ENCODE measurements at regions not wholly inside any gene's neighbourhood (a gene's known extent, or its start where the extent isn't known, plus 50 kb on each side); places are given as distances from the start of the nearest gene placed in this dataset.
"Not testable (repeated sequence)": the region's sequence is repeated elsewhere in the genome, so short reads cannot be mapped to it uniquely, and the experiment has no call there.

DNA sequence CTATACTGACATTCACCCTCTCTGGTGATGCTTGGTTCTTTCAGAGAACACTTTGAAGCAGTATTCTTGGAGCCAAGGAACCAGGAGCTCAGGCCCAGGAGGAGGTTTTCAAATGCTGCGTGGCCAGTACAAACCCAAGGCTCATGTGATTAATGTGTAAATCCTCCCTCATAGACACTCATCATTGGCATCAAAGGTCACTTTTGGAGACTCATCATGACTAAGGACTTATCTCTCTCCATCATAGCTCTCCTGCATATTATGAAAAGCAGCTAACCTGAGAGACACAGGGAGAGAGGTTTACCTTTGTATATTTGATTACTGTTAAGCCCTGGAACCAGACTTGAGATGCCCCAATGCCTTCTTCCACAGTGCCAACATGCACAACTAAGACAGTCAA lies 115.3 kb upstream of the SRD5A2 start:
- no peak for TF ChIP-seq CTCF (conservative IDR thresholded peaks at IDR 0.05)
- Mint-ChIP-seq H3K4me3 (no peak overlapping the region), H3K9me3 (peaks cover 28% of the 10 kb centered on the region)

DNA sequence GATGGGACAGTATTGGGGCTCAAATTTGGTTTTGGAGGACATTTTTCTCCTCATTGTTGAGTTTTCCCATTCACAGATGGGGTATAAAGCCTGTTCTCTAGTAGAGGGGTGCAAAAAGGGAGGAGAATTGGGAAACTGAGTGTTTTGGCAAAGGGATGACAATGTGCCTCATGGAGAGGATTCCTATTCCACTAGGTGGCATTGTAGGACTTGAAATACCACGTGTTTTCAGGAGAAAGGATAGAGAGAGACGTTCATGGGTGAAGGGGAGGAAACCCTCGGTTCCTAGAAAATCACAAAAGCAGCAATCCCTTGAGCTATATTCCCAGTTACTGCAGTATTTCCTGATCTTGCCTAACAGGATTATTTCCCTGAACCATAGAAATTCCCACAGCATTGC lies 113.7 kb upstream of the SRD5A2 start:
- no peak overlapping the region for H3K27ac Mint-ChIP-seq (ENCODE audit: unreplicated experiment)
- H3K36me3 Mint-ChIP-seq (ENCODE audit: low read depth): peaks cover 21% of the 10 kb centered on the region
- H3K4me1 Mint-ChIP-seq: no peaks in the 10 kb centered on the region
- peaks cover 26% of the 10 kb centered on the region for H3K9me3 Mint-ChIP-seq
- H3K4me3 Mint-ChIP-seq: no peak overlapping the region
- DNase-seq (ENCODE audit: low read depth, low spot score): no peak
- H3K27me3 Mint-ChIP-seq (ENCODE audit: low read depth): peaks cover under 1% of the 10 kb centered on the region
- peak; percentile 20 for TF ChIP-seq CTCF (conservative IDR thresholded peaks at IDR 0.05)

More for the DNA sequence above, 115.3 kb upstream of the SRD5A2 start:
- no peak for DNase-seq (ENCODE audit: low read depth, low spot score)
- H3K27ac Mint-ChIP-seq (ENCODE audit: unreplicated experiment): no peak overlapping the region
- no peaks in the 10 kb centered on the region for H3K4me1 Mint-ChIP-seq
- peaks cover 2% of the 10 kb centered on the region for H3K27me3 Mint-ChIP-seq (ENCODE audit: low read depth)
- peaks cover 21% of the 10 kb centered on the region for H3K36me3 Mint-ChIP-seq (ENCODE audit: low read depth)

GRCh38 chr2:31693882-31694281 lies 113.1 kb upstream of the SRD5A2 start:
- Mint-ChIP-seq H3K36me3 (ENCODE audit: low read depth) (peaks cover 24% of the 10 kb centered on the region), H3K9me3 (peaks cover 28% of the 10 kb centered on the region)
- no peak for DNase-seq (ENCODE audit: low read depth, low spot score)

DNA sequence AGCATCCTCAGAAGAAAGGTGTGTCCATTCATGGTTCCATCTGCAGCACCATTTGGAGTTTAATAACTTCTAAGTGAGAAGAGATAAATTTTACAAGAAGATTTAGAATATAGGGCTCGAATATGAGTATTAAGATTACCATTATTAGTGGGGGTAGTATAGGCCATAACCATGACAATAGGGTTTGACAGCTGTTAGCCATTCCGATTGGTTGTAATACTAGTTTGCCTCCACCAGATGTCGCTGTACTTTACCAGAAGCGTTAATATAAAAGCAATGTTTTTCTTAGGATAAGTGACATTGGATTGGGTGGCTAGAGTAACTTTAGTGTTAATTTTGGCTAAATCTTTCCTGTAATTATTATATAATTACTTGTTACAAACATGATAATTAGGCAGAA lies 107.5 kb upstream of the SRD5A2 start:
- Mint-ChIP-seq H3K36me3 (ENCODE audit: low read depth) (peaks cover 17% of the 10 kb centered on the region), H3K27ac (ENCODE audit: unreplicated experiment) (no peak overlapping the region), H3K4me3 (no peak overlapping the region), H3K4me1 (no peaks in the 10 kb centered on the region), H3K9me3 (peaks cover 22% of the 10 kb centered on the region), H3K27me3 (ENCODE audit: low read depth) (peaks cover 2% of the 10 kb centered on the region)
- TF ChIP-seq CTCF (conservative IDR thresholded peaks at IDR 0.05): peak; percentile 65
- DNase-seq (ENCODE audit: low read depth, low spot score): no peak

More at GRCh38 chr2:31693882-31694281, 113.1 kb upstream of the SRD5A2 start:
- Mint-ChIP-seq H3K4me1 (no peaks in the 10 kb centered on the region), H3K27ac (ENCODE audit: unreplicated experiment) (no peak overlapping the region), H3K27me3 (ENCODE audit: low read depth) (no peaks in the 10 kb centered on the region), H3K4me3 (no peak overlapping the region)
- TF ChIP-seq CTCF (conservative IDR thresholded peaks at IDR 0.05): no peak

DNA sequence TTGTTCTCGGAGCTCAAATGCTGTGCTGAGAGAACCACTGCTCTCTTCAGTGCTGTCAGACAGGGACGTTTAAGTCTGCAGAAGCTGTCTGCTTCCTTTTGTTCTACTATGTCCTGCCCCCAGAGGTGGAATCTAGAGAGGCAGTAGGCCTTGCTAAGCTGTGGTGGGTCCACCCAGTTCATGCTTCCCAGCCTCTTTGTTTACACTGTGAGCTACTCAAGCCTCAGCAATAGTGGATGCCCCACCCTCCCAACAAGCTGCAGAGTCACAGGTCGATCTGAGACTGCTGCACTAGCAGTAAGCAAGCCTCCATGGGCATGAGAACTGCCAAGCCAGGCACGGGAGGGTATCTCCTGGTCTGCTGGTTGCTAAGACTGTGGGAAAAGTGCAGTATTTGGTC lies 102.8 kb upstream of the SRD5A2 start:
- not testable (repeated sequence) for H3K4me1 Mint-ChIP-seq; H3K4me3 Mint-ChIP-seq; H3K27ac Mint-ChIP-seq (ENCODE audit: unreplicated experiment); DNase-seq (ENCODE audit: low read depth, low spot score)
- H3K27me3 Mint-ChIP-seq (ENCODE audit: low read depth): peaks cover 17% of the 10 kb centered on the region
- peaks cover 26% of the 10 kb centered on the region for H3K9me3 Mint-ChIP-seq
- peaks cover 13% of the 10 kb centered on the region for H3K36me3 Mint-ChIP-seq (ENCODE audit: low read depth)

DNA sequence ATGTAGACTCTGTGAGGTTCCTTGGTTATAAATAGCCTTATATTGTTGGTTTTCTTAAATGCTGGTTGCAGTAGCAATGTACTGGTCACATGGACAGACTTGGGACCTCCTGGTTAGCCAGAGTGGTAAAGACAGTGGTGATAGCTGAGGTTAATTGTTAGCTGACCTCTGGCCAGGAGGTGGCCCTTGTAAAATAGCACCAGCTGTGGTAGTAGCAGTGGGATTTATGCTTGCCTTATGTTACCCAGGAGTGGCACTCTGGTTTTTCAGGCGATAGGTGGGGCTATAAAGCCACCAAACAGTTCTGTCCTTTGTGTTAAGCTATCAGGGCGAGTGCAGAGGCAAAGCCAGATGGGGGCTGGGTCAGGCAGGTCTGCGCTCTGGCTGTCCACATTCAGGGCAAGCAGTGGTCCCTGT lies 94.8 kb upstream of the SRD5A2 start:
- peak; percentile 10 for DNase-seq (ENCODE audit: low read depth, low spot score)
- peaks cover 6% of the 10 kb centered on the region for H3K36me3 Mint-ChIP-seq (ENCODE audit: low read depth)
- H3K27me3 Mint-ChIP-seq (ENCODE audit: low read depth): peaks cover 29% of the 10 kb centered on the region
- no peak overlapping the region for H3K27ac Mint-ChIP-seq (ENCODE audit: unreplicated experiment)
- TF ChIP-seq CTCF (conservative IDR thresholded peaks at IDR 0.05): peak; percentile 29
- no peaks in the 10 kb centered on the region for H3K4me1 Mint-ChIP-seq
- no peak overlapping the region for H3K4me3 Mint-ChIP-seq
- H3K9me3 Mint-ChIP-seq: peaks cover 14% of the 10 kb centered on the region

Measured in neural crest cell (in vitro differentiated cells).